Islet precursor cell (in vitro differentiated cells): ENCODE measurements at regions not wholly inside any gene's neighbourhood (a gene's known extent, or its start where the extent isn't known, plus 50 kb on each side); places are given as distances from the start of the nearest gene placed in this dataset.
A peak's percentile ranks its signal among the peaks of the same experiment; 100 is the strongest.

Experiments used
- DNase-seq: peaks from one replicate; pipeline ENCODE4 v3.0.0-alpha.2; 2018

DNA sequence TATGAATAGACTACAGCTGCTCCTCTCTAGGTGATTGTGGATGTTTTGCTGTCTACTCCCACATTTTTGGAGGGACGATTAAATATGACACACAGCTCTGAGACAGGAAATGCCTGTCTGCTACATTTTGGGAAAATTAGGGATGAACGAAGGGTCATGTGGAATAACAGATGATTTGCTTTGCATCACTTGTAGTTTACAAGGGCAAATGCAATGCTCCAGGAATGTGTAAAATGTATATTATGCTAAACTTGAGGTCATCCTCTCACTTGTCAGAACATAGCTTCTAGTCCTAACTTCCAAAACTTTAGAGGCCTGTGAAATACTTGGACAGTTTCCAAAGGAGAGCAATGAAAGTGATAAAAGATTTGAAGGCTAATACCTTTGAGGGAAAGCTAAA, 284.2 kb upstream of the DACH1 start:
- DNase-seq, result no peak

DNA sequence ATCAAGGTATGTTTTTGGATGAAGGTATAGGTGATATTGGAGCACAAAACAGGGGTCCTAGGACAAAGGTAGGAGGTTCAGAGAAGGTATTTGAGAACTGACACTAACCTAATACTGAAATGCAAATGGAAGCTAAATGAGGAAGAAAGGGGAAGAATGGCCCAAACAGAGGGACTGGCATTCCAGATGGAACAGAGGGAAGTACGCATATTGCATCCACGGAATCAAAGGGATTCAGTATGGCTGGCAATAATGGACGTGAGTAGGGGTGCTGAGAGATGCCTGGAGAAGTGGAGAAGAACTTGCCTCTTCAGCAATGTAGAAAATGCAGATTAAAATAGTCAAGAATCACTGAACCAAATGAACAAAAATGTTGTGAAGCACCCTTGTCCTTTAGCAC, 283.5 kb upstream of the DACH1 start:
- DNase-seq, result no peak

DNA sequence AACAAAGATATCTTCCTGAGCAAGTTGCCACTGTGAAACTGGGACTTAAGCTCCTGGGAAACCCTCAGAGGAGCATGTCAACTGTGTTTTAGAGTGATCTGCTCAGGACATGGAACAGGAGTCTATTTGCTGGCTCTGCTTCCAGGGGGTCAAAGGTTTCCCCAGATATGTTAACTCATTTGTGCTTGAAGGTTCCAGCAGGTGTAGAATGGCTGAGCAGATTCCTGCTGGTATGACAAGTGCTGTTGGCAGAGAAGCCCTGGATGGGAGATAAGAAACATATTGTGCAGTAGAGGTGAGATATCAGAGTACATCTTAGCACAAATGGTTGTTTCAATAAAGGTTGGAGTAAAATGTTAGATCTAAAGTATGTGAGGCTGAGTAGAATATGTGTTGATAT, 282.7 kb upstream of the DACH1 start:
- no peak for DNase-seq

DNA sequence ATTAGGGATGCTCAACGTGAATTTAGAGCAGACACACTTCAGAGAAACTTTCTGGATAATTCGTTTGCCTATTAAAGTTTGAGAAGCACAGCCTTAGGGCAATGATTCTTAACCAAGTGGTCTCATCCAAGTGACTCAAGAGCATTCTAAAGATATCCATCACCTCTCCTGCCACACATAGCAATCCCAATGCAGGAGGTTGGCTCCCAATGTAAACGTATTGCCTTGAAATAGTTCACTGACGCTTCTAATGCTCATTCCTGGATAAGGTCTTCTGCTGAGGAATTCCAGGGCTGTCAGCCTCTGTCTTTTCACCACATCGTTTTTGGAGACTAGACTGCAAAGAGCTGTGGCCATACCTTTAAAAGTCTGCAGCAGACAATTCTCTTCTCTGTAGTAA, 279.8 kb upstream of the DACH1 start:
- peak; percentile 89 for DNase-seq

DNA sequence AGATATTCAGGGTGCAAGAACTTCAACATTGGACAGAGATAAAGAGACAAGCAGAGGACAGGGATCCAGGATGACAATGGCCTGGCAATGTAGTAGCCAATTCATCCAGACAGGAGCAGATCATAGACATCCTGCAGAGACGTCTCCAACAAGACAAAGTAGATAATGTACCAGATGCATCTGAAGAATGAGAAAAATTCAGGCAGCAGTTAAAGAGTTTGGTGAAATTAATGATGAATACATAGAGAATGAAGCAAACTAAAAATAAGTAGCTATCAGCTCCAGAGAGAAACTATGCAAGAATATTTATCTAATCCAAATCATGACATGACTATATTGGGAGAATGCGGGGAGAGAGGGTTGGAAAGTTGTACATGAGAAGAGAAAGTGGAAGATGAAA, 278.4 kb upstream of the DACH1 start:
- DNase-seq, result no peak

DNA sequence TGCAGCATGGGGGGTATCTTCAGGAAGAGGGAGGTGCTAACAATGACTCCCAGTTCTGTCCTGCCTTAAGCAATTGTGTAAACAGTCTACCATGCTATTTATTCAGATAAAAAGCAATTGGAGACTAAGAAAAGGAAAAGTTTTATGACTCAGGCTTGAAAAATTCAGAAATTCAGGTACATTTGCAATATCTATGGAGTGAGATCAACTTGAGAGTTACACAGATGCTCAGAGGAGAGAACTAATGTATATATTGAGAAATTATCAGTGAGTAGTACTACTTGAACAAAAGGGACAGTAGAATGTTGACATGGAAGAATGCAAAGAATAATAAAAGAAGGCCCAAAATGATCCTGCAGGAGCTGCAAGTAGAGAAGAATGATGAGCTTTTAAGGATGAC, 277.6 kb upstream of the DACH1 start:
- DNase-seq, result no peak

DNA sequence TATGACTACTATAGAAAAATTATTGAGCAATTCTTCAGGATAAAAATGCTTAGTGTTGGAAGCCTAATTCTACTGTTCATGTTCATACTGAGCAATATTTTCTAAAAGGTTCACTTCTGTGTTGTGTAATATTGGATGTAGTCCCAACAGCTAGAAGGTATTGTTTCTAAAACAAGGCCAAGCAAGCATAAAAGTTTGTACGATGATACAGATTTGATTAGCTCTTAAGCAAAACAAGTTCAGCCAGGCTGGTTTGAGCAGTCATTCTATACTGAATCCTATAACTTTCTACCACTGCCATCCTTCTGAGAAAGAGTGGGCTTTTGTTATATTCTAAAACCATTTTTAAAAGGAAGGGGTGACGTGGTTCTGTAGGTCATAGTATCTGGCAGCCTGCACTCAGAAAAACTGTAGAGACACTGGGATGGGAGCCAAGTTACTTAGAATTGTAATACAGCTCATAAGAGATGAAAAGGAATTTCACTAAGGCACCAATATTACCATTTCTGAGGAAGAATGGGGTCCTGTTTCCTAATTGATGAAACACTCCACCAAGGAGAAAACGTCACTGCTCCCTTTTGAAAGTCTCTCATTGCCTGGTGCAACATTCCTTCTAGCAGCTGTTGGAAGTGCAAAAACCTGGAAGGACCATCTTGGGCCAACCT, 275.0 kb upstream of the DACH1 start:
- no peak for DNase-seq

DNA sequence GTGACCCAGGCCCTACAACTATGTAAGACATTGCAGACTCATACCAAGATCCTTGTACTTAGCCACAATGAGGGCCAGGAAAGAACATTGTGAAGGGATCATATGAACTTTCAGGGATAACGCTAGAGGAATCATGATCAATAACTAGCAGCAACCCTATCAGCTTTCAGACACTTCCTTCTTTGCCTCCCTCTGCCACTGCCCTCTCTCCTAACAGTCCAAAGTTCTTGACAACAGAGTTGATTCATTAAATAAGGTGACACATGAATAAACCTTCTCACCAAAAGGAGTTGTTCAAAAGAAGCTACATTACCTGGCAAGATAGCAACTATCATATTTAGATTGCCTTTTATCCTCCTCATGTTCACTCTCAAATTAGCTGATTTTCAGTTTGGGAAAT, 272.2 kb upstream of the DACH1 start:
- DNase-seq, result no peak

DNA sequence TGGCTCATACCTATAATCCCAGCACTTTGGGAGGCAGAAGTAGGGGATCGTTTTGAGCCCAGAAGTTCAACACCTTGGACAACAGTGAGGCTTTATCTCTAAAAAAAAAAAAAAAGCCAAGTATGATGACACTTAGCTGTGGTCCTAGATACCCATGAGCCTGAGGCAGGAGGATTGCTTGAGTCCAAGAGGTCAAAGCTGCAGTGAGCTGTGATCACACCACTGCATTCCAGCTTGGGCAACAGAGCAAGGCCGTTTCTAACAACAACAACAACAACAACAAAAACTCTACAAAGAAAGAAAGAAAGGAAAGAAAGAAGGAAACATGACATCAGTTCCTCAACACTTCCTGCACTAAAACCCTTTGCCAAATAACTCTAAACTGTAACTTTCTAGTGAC, 265.1 kb upstream of the DACH1 start:
- DNase-seq, result no peak

DNA sequence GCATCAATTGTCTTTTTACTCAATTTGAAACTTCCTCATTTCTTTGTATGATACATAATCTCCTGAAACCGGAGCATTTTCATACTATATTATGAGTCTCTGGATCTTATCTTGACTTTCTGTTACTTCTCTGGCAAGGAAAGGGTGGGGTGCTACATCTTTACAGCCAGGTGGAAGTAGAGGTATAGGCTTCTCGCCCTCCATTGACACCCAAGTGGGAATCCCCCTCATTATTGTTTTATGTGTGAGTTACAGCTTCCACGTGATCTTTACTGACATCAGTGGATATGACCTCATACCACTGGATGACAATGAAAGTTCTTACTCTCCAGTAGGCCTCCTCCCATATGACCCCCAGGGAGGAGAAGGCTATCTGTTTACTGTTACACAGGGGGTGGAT, 262.1 kb upstream of the DACH1 start:
- DNase-seq, result no peak

DNA sequence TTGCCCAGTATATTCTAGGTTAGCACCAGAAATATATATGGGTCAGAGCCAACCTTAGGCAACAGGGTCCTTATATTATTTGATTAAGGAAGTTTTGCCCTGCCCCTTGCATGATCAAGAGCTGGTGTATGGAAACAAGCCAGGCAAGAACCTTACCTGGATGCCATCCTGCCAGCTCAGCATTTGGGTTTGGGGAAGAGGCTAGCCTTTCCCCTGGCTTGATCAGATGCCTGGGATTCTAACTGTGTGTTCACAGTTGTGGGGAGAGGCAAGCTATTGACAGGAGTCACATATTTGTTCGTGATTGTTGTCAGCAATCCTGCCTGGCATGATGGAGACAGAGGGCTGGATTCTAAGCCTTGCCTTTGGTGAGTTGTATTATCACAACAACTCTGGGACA, 260.0 kb upstream of the DACH1 start:
- DNase-seq, result peak; percentile 66

DNA sequence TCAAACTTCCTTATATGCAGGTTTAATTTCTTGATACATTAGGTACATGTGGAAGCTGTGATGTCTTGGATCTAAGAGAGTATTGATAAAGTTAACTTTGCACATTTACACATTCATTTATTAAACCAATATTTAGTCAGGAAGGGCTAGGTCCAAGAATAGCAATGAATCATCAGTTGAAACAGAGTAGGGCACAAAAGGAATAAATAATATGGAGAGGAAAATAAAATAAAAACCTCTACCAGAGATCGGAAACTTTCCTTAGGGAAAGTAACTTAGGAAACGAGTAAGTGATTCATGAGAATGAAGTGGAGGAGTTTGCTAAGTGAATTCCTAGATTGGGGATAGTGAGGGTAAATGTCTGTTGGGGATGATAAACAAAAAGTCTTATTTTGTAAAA, 259.4 kb upstream of the DACH1 start:
- no peak for DNase-seq

DNA sequence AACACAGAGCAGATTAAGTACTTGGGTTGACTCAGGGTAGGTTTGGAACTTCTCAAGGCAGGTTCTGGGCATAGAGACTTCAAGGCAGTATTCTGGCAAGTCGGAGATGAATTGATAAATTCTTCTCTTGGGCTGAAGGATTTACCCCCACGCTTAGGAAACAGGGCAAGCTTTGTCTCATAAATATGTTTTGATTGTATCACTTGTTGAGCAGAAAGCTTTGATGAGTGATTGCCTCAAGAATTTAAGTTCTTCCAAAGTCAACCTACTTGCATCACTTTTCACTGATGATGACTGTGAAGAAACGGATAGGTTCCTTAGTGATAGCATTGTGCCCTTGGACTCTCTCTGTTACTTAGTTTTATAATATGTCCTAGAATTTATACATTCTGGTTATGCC, 258.6 kb upstream of the DACH1 start:
- DNase-seq, result no peak

DNA sequence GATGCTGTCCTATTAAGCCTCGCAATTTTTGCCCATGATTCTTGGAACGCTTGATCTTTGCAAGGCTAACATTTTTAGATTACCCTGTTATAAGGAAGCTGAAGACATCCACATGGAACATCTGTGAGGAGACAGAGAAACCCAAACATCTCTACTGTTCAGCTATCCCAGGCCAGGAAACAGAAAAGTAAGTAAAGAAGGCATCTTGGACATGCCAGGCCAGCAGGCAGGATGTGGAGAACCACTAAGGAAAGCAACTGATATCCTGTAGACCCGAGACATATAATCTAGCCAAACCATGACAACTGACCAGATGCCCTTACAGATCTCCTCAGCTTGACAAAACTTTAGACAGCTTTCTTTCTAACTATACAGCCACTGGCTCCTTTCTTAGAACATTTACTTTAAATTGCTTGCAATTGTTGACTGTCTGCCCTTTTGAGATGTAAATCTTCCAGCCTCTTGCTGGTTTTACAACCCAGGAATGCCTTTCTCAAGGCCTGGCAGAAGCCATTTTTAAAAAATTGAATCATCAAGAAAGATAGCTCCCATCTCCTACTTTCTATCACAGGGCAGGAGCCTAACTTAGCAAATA, 255.8 kb upstream of the DACH1 start:
- DNase-seq, result no peak

DNA sequence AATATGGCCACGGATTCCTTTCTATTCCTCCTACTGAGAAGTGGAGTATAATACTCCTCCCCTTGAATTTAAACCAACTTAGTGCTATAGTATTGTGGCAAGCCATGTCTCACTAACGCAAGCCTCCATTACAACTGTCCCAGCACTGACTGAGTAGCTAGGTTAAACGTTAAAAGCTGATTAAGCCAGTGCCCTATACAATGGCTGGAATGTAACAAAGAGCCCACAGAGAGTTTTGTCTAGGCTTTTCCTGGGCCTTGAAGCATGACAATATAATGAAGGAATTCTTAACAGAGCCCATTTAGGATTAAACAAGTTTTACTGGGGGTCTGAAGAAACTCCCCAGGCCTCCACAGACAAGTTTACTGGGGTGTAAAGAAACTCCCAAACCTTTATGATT, 254.5 kb upstream of the DACH1 start:
- DNase-seq, result no peak

DNA sequence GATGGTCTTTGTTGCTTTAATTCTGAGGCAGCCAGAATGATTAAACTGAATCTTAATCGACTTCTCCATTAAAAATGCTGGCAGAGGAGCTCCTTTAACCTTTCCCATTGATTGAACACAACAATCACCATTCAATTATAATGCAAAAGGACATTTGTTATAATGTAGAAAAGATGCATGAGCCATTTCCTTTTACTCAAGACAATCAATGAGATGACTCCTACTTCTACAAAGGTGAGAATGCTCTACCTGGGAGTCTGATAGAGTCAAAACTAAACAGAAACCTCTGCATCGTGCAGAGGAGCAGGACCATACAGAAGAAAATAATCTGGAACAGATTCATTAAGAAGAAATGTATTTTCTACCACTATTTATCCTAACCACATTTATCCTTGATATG, 253.6 kb upstream of the DACH1 start:
- DNase-seq, result no peak

DNA sequence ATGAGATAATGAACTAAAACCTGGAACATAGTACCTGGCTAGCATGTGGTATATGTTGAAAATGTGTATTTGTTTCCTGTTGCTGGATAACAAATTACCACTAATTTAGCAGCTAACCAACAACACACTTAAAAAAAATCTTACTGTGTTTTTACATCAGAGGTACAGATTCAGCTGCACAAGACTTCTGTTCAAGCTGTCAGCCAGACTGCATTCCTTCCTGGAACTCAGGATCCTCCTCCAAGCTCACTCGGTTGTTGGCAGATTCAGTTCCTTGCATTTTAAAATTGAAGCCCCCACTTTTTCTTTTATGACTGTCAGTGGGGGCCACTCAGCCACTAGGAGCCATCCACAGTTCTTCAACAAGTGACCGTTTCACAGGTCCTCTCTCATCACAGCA, 246.9 kb upstream of the DACH1 start:
- no peak for DNase-seq

DNA sequence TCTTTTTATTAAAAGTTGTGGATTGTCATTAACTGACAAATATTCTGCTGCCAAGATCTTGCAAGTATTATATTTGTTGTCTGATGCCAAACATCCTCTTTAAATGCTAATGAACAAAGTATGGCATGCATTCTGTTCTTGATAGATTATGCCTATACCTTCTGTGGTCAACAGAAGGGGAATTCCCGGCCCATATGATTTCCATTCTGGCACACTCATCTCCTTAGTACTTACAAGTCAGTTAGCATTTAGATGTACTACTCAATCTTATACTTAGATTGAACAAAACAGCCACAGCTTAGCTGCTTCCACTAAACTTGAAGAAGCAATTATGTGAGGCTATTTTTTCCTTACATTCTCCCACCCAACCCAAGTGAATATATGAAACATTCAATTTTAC, 246.1 kb upstream of the DACH1 start:
- DNase-seq, result no peak

DNA sequence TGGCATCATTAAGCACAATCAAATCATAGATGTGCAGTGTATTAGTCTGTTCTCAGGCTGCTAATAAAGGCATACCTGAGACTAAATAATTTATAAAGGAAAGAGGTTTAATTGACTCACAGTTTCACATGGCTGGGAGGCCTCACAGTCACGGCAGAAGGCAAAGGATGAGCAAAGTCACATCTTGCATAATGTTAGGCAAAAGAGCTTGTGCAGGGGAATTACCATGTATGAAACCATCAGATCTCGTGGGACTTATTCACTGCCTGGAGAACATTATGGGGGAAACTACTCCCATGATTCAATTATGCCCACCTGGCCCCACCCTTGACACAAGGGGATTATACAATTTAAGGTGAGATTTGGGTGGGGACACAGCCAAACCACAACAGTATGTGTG, 245.2 kb upstream of the DACH1 start:
- no peak for DNase-seq

DNA sequence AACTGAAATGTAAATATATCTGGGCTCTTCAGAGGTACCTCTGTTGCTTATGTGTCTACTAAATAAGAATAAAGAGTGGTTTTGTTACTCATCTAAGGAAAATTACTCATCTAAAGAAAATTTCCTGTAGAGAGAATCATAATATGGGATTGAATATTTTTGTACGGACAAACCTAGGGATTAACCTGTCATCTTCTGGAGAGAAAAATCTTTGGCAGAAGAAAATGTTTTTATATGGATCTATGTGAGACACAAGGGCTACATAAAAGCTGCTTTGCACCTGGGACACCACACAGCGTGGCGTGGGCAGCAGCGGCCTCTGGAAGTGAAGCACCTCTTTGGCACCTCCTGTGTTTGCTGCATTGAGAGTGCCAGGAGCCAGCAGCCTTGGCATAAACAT, 242.9 kb upstream of the DACH1 start:
- no peak for DNase-seq

DNA sequence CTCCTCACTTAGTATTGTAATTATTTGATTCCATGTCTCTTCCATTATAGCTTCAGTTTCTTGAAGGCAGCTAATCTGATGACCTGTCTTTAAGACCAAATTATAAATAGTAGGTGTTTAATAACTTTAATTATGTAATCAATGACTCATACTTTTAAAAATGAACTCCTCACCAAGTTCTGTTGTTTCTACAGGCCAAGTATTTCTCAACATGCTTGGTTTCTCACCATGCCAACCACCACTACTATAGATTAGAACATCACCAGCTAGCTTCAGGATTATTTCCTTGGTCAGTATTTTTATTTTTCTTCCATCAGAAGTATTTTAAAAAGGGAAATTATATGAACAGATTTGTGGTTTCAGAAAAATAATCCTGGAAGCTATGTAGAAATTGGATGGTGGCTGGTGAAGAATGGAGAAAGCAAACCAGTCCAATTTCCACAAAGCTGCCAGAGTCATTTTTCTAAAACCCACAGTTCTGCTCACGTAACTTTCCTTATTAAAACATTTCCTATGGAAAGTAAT, 237.7 kb upstream of the DACH1 start:
- no peak for DNase-seq

DNA sequence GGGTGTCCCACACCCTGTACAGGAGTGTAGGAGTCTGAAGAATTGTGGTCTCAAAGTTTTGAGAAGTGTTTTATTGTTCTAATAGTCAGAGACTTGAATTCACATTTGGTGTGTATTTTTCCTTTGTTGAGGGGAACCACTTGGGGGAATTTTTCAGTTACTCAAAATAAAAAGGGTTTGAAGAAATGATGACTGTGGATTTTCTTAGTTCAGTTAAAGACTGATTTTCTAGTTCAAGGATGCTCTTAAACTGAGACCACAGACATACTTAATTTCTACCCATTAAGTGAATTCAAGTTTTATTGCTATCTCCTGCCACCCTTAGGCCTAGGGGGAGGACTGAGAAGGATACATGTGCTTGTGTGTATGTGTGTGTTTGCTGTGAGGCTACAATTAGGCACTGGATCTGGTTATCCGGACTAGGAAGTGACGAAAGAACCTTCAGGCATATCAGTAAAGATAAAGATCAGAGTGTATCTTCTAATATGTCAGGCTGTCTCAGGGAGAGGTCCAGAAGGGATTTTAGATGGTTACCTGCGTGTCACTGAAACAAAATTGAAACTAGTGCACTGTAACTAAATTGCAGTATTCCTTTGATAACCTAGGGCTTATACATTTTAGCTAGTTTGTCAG, 234.9 kb upstream of the DACH1 start:
- DNase-seq, result no peak

DNA sequence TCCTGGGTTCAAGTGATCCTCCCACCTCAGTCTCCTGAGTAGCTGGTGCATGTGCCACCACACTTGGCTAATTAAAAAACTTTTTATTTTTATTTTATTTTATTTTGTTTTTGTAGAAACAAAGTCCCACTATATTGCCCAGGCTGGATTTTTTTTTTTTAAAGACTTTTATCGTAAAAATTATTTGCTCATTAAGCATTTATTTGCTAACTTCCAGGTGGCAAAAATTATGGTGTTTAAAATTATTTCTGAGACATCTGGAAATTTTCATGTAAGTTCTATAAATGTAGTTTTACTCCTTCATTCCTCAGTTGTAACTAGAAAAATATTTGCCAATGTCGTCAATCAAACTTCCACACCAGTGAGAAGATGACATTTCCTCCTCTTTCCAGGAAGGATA, 233.3 kb upstream of the DACH1 start:
- DNase-seq, result no peak

DNA sequence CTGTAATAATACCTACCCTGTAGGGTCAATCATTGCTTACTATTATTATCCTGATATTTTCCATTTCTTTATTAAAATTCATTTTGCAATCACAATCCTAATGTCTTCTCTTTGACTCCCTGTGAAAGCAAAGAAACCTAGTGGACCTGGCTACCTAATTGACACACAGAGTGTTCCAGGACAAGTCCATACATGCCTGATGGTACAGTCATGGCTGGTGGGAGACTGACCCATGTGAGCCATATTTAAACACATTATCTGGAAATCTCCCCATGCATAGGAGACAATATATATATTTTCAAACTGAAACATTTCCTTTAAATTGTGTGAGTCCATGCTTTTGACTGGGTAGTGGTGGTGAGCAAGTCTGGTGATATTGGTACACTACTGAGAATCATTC, 230.6 kb upstream of the DACH1 start:
- no peak for DNase-seq

DNA sequence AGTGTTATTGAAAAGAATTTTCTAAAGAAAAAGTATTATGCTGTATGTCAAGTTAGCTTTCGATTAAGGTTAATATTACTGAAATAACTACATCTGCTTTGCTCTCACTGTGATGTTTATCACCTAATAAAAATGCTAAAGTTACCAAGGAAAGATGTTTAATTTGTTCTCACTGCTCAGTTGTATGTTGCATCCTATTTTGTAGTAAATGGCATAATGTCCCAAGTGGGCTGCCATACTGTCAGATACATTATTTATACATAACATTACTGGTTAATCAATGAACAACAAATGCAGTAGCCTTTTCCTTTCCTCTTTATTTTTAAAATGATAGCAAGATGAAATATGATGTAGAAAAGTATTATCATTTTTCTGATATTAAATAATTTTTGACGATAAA, 226.3 kb upstream of the DACH1 start:
- DNase-seq, result no peak
